ENCODE measurements at regions not wholly inside any gene's neighbourhood (a gene's known extent, or its start where the extent isn't known, plus 50 kb on each side); places are given as distances from the start of the nearest gene placed in this dataset.

DNA sequence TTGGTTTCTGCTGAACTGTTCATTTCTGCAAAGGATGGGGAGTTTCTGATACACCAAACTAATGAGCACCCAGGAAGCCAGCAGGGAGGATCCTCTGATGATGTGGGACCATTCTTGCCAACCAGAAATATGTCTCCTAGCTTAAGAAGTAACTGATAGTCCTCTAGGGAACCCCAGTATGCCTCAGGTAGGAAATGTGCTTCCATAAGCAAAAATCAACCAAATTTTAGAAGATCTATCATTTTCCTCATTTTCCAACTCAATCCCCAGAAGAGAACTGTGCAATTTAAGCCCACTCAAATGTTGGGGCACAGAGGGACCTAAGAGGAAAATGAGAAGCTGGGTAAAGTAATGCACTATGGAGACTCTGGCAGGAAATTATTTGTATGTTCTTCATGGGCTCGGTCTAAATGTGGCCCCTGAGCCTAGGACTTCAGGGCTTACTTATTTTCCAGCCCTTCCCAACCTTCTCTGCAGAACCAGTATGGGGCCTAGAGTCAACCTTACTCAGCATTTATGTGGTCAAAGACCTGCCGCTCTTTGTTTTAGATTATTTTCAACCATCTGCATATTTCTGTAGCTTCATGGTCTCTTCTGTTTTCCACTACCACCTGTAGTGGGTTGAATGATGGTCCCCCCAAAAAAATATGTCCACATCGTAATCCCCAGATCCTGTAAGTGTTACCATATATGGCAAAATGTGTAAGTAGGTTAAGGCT is 359.8 kb upstream of the CDH4 start:
- intact Hi-C loops (cut with DNase I), result no loop called here
- no peak for DNase-seq (ENCODE audit: low spot score)

DNA sequence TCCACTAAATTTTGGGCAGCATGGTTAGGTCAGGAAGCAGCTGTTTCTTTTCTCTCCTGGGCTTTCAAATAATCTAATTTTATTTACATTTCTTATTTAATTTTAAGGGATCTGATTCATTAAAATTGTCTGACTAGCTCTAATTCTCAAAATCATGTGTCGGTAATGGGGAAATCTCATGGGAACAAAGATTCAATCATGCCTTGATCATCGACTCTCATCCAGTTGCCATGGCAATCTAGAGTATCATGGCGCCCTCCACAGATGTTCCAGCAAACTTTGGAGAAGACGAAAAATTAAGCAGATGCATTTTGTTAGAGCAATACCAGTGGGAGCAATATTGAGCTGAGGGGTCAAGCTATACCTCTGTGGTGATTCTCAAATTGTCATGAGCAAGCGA is 358.0 kb upstream of the CDH4 start:
- no peak for DNase-seq (ENCODE audit: low spot score)
- intact Hi-C loops (cut with DNase I), result no loop called here

DNA sequence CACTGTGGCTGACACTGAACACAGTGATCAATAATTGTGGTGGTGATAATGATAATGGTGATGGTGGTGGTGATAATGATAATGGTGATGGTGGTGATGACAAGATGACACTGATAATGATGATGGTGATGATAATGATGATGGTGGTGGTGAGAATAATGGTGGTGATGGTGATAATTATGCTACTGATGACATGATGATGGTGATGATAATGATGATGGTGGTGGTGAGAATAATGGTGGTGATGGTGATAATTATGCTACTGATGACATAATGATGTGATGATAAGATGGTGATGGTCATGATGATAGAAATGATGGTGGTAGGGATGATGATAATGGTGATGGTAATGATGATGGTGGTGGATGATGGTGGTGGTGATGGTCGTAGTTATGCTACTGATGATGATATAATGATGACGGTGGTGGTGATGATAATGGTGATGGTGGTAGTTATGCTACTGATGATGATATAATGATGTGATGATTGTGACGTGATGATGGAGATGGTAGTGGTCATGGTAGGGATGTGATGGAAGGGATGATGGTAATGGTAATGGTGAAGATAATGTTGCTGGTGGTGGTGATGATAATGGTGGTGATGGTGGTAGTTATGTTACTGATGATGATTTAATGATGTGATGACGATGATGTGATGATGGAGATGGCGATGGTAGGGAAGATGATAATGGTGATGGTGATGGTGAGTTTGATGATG is 356.5 kb upstream of the CDH4 start:
- intact Hi-C loops (cut with DNase I), result no loop called here
- DNase-seq (ENCODE audit: low spot score), result no peak

DNA sequence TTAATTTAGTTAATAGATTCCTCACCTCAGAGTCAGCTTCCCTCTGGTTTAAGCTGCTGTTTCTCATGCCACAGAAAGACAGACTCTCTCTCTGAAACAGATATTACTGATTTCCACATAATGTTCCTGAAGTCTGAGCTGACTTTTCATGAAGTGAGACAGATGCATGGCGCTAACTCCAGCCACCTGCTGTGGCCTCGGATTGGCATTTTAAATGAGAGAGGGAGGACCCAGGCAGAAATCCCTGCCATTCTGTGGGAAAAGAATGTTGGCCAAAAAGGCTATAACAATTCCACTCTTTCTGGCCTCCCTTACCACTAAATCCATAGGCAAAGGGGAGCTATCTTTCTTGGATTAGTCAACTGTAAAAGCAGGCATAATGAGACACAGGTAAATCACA is 354.1 kb upstream of the CDH4 start:
- DNase-seq (ENCODE audit: low spot score), result no peak
- intact Hi-C loops (cut with DNase I), result no loop called here

DNA sequence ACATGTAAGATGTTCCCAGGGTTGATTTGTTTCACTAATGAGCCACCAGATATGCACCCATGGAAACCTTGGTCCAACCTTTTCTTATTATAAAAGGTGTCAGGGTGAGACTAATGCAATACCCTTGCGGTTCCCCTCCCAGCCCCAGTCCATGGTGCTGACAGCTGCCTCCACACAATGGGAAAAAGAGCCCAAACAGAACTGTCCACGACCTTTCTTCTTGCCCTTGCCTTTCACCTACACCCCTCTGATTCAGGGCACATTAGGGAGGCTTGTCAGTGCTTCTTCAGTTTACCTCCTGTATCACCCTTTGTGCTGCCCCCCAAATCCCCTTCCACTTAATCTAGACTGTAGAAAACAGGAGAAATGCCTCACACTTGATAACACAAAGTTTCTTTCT is 352.7 kb upstream of the CDH4 start:
- intact Hi-C loops (cut with DNase I), result no loop called here
- DNase-seq (ENCODE audit: low spot score), result no peak

DNA sequence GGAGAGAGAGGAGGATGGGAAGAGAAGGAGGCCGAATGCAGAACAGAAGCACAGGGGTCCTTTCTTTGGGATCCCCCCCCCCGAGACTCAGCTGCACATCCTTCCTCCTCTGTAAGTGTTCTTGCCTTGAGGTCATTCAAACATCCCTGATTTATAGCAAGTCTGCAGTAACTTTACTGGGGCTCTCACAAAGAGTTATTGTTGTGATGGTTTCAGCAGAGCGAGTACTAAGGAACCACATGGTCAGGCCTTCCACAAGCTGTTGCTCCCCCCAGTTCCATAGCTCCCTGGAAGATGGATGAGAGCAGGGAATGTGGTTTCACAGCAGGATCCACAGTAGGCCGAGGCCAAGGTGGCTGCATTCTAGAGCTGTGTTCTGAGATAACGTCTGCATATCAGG is 351.4 kb upstream of the CDH4 start:
- intact Hi-C loops (cut with DNase I), result no loop called here
- DNase-seq (ENCODE audit: low spot score), result no peak

DNA sequence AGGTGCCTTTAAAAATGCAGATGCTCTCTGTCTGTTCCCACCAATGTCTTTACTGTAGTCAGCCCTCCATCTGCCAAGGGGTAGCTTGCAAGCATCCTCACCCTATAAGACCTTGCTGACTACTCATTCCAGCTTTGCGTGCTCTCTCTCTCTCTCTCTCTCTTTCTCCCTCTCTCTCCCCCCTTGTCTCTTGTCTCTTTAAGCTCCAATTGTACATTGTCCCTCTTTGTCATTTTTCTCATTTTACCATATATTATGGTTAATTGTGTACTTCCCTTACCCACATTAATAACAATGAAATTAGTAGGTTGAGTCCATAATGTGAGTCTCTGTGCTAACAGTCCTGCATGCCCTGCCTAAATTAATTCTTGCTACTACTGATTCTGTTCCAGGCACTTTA is 350.2 kb upstream of the CDH4 start:
- no peak for DNase-seq (ENCODE audit: low spot score)
- intact Hi-C loops (cut with DNase I), result no loop called here

DNA sequence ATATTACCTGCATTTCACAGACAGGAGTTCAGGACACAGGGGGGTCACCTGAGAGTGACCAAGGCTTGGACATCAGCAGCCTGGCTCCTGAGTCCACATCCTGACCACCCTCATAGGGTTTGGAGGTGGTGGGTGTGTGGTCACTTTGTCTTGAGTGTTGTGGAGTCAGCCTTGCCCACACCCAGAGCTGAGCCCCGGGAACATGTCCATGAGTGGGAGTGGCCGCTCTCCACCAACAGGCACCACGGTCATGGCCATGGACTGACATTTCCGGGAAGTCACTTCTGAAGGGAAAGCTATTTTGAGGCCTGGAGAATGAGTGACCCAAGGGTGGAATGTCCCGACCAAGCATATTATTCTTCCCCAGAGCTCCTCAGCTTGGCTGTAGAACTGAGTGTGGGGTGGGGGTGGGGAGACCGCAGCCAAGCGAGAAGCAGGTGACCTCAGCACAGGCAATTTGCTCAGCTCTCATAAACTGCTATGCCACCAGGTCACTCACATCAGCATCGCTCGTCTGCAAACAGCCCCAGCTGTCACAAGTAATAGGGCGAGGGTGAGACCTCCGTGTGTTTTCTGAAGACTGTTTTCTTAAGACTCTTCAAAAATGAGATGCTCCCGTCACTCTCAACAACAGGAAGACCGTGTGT is 348.6 kb upstream of the CDH4 start:
- DNase-seq (ENCODE audit: low spot score), result no peak
- intact Hi-C loops (cut with DNase I), result no loop called here

DNA sequence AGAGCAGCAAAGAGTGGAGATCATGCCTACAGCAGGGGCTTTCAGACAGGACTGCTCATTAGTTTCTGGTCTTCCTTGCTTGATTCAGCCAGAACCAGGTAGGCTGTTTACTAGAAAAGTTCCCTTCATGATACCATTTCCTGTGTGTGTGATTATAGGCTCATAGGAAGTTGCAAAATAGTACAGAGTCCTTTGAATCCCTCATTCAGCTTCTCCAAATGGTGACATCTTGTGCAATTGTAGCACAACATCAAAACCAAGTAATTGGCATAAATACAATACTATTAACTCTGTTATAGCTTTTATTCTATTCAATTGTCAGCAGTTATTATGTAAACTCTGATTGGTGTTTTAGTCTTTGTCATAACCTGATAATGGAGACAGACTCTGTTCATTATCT is 347.3 kb upstream of the CDH4 start:
- intact Hi-C loops (cut with DNase I), result no loop called here
- DNase-seq (ENCODE audit: low spot score), result no peak

DNA sequence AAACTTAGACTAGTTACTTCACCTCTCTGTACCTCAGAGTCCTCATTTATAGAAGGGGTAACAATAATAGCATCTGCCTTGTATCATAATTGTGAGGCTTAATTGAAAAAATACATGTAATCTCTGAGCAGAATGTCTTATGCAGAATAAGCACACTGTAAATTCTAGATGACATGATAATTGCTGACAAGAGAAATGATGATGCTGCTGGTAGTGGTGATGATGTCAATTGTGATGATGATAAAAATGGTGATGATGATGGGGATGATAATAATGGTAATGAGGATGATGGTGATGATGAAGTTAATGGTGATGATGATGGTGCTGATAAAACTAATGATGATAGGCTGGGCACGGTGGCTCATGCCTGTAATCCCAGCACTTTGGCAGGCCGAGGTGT is 346.1 kb upstream of the CDH4 start:
- no peak for DNase-seq (ENCODE audit: low spot score)
- intact Hi-C loops (cut with DNase I), result no loop called here

DNA sequence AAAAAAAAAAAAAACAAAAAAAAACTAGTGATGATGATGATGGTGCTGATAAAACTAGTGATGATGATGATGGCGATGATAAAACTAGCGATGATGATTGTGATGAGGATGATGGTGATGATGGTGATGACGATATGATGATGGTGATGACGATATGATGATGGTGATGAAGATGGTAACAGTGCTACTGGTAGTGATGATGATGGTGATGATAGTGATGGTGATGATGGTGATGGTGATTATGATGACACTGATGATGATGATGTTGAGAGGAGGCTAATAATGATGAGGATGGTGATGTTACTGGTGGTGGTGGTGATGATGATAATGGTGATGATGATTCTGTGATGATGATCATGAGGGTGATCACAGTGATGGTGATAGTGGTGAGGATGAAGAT is 345.5 kb upstream of the CDH4 start:
- intact Hi-C loops (cut with DNase I), result no loop called here
- no peak for DNase-seq (ENCODE audit: low spot score)

DNA sequence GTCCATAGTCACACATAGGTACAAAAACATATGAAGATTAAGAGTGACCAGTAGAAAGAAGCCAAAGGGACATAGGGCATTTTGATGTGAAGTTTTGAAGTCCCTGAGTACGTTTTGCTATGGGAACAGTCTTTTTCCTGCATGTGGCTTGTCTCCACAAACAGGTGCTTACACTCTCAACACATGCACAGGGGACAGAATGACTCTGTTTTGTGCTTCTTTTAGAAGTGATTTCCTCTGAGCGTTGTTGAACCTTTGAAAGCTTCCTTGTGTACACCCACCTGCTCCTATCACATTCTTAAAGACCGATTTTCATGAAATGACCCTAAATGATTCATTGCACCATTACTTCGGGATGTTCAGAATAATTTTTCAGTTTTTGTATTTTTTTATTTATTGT is 338.8 kb upstream of the CDH4 start:
- intact Hi-C loops (cut with DNase I), result no loop called here
- DNase-seq (ENCODE audit: low spot score), result no peak

DNA sequence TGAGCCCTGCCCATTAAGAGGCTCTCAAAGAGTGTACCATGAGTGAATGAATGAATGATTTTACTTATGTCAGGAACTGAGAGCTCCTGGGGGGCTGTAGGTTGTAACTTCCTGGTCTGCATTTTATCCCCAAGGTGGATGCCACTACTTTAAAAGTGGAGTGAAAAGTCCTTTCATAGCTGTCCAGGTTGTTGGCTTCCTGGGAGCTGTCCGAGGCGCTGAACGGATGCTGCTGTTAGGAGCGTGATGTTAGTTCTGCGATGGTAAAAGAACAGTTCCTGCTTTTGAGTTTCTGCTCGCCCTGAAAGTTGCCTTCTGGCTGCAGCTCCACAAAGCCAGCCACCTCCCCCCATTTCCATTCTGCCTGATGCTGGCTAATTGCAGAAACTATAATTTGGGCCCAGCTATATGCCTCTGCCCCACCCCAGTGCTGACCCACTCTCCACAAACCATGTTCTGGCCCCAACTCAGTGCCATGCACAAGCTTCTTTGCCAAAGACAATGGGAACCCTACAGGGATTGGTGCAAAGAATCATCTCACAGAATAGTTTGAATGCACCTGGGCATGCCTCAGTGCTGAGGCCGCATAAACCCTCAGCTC is 330.9 kb upstream of the CDH4 start:
- no peak for DNase-seq (ENCODE audit: low spot score)
- intact Hi-C loops (cut with DNase I), result no loop called here

DNA sequence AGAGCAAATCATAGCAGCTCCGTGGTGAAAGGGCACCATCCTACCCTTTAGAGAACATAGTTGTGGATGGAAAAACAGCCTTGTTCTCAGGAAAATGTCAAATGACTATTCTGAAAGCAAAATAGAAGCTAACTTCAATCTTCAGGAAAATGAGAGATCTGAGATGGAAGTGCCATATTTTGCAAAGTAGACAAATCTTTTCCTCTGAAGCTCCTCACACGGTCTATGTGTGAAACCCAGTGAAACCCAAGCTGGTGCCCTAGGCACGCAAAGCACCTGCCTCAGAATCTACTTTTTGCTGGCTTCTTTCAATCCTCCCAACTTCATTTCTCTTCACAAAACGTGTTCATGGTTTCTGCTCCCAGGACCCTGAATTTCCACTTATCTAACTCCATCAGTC is 325.2 kb upstream of the CDH4 start:
- intact Hi-C loops (cut with DNase I), result no loop called here
- DNase-seq (ENCODE audit: low spot score), result no peak

DNA sequence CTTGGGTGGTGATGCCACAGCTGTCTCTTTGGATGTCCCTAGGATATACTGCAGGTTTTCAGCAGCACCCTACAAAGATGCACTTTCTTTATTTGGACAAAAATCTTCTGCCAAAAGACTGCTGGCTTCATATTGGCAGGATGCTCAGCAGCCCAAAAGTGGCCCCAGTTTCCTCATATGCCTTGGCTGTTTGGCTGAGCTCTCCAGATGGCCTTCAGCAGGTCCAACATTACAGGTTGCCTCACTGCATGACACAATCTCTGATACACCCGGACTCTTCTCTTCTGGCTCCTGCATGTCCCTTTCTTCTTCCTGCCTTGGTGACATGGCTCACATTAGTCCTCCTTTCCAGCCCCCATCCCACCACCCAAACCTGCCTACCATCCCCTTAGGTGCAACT is 323.7 kb upstream of the CDH4 start:
- DNase-seq (ENCODE audit: low spot score), result no peak
- intact Hi-C loops (cut with DNase I), result no loop called here

DNA sequence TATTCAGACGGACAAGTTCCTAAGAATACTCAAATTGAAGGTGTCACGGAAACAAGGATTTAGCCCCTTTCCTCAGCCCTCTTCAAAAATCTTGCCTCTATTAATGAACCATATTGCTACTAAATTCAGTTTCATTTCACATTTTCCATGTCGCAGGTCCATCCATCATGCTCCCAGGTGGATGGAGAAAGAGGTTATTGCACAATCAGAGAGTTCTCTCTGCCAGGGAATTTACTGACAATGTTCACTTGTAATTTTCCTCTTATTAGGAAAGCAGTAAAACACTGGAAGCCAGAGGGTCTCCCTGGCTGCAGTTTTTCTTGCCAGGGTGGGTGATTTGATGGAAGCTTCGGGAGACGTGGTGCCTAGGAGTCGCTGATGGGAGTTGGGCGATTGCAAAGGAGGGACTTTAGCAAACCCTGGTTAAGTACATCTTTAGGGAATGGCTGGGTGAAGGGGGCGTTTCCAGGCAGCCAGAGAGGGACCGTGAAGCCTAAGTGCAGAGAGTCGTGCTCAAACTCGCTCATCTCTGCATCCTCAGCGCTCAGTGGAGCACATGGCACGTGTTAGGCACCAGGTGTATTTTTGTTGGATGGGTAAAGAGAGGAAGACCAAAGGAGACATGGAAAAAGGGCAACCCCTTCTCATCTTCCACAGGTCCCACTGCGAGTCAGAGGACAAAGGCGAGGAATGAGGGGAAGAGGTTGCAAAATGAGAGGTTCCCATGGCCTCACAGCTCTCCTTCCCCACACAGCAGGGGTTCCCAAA is 321.9 kb upstream of the CDH4 start:
- intact Hi-C loops (cut with DNase I), result no loop called here
- DNase-seq (ENCODE audit: low spot score), result no peak

DNA sequence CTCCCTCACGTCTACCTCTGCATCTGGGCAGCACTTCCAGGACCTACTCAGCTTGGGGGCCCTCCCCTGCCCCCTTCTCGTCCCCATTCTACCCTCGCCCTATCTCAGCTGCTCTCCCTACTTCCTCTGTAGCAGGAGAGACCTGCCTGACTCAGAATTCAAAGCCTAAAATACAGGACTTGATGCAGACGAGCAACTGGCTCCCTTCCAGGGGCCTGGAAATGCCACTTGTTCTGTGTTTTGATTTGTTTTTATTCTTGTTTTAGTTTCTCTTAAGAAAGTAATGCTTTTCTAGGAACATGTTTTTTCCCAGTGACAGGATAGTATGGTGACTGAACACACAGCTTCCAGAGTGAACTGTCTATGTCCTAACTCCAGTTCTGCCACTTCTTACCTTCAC is 320.4 kb upstream of the CDH4 start:
- no peak for DNase-seq (ENCODE audit: low spot score)
- intact Hi-C loops (cut with DNase I), result no loop called here

DNA sequence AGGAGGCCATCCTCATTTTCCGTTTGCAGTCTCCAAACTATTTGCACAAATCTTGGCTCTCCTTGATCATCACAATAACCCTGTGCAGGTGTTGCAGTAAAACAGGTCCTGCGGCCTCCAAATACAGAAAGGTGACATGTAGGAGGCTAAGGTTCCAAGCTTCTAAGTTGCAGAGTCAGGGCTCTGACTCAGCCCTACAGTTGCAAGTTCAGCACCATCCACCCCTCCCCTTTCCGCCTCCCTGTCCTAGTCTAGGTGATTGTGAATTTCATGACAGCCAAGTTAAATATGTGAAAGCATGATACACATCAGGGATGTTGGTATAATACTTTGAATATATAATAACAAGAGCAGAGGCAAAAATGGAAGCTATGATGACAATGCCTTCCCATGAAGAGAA is 317.3 kb upstream of the CDH4 start:
- intact Hi-C loops (cut with DNase I), result no loop called here
- DNase-seq (ENCODE audit: low spot score), result no peak

DNA sequence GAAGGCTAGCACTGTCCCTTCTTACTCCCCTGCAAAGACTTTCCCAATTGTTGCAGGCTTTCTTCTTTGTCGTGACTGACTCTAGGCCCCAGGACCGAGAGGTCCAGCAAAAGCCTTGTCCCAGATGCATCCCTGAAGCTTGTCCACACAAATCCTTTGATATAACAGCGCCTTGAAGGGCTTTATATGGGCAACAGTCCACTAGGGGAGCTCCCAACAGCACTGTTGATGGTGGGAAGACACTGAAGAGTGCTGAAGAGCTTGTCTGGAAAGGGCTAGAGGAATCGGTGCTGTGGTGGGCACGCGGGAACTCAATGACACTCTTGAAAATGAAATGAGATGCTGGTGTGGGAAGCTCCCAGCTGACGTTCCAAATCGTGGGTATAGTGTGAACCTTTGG is 316.1 kb upstream of the CDH4 start:
- DNase-seq (ENCODE audit: low spot score), result no peak
- intact Hi-C loops (cut with DNase I), result no loop called here

DNA sequence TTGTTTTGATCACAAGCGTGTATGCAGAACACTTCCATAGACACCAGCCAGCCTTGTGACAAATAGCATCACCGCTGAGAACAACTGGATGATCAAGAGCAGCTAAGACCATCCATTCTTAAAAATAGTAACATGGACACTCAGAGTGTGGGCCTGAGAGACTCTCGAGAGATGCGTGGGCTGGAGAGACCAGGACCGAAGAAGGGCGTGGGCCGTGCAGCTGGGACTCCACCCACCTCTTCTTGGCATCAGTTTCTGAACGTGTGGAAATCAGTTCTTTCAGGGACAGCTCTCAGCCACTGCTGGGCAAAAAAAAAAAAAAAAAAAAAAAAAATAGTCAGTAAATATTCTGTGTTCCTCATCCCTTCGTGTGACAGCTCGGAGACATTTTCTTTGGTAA is 314.5 kb upstream of the CDH4 start:
- intact Hi-C loops (cut with DNase I), result no loop called here
- no peak for DNase-seq (ENCODE audit: low spot score)

All from posterior vena cava (tissue), 2 donors.